AG09319 (cell line): ENCODE measurements at regions not wholly inside any gene's neighbourhood (a gene's known extent, or its start where the extent isn't known, plus 50 kb on each side); places are given as distances from the start of the nearest gene placed in this dataset.
"Not testable (repeated sequence)": the region's sequence is repeated elsewhere in the genome, so short reads cannot be mapped to it uniquely, and the experiment has no call there.

Experiments
- DNase-seq: peaks from one replicate; pipeline ENCODE4 v3.0.0-alpha.2; 2010; ENCODE audit warnings: low read depth; ENCODE audit errors: extremely low read depth
- TF ChIP-seq, protein P1 (sequence below): IDR thresholded peaks from 2 replicates; pipeline ENCODE4 v1.5.1; 2011; ENCODE audit warnings: low read depth, mild to moderate bottlenecking, inconsistent platforms, low read length, moderate library complexity

DNA sequence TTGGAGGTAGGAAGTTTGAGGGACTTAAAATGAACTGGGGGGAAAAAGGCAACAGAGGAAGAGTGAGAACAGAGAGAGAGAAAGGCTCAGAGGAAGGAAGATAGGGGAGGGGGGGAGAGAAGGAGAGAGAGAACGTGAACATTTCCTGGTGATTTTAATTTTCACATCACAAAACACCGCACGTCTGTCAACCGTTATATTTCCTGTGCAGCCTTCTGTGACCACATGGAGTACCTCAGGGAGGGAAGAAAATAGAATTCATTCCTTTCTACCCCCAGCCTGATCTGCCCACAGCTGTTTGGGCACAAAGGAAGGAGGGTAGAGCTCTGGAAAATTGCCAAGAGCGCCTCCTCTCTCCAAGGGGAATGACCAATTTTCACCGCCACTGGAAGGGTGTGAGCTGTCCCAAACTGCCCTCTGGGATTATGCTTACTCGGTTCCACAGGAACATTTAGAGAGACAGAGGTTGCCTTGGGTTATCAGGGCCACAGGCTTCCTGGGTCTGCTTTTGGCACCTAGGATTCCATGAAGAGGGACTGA is 135.7 kb upstream of the MAMLD1 start:
- TF ChIP-seq, protein P1, sequence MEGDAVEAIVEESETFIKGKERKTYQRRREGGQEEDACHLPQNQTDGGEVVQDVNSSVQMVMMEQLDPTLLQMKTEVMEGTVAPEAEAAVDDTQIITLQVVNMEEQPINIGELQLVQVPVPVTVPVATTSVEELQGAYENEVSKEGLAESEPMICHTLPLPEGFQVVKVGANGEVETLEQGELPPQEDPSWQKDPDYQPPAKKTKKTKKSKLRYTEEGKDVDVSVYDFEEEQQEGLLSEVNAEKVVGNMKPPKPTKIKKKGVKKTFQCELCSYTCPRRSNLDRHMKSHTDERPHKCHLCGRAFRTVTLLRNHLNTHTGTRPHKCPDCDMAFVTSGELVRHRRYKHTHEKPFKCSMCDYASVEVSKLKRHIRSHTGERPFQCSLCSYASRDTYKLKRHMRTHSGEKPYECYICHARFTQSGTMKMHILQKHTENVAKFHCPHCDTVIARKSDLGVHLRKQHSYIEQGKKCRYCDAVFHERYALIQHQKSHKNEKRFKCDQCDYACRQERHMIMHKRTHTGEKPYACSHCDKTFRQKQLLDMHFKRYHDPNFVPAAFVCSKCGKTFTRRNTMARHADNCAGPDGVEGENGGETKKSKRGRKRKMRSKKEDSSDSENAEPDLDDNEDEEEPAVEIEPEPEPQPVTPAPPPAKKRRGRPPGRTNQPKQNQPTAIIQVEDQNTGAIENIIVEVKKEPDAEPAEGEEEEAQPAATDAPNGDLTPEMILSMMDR = no peak
- DNase-seq = no peak

DNA sequence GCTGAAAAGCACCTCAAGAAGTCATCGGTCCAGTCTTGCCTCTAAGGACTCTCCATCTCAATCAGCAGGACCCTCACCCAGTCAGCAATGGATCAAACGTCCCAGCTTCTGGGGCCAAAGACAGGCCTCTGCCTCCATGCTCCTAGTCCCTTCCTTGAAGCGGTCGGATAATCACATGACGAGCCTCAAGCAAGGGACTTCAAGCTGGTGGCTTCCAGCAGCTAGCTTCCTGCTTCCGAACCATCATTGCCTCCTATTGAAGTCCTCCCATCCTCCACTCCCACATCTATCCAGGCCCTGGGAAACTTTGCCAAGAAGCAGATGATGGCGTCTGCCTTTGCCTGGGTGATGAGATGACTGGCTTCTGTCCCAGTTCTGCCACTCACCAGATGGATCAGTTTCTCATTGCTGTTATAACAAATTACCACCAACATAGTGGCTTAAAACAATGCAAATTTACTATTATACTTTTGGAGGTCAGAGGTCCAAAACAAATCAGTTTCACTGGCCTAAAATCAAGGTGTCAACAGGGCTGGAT is 135.2 kb upstream of the MAMLD1 start:
- TF ChIP-seq, protein P1 = no peak
- no peak for DNase-seq

DNA sequence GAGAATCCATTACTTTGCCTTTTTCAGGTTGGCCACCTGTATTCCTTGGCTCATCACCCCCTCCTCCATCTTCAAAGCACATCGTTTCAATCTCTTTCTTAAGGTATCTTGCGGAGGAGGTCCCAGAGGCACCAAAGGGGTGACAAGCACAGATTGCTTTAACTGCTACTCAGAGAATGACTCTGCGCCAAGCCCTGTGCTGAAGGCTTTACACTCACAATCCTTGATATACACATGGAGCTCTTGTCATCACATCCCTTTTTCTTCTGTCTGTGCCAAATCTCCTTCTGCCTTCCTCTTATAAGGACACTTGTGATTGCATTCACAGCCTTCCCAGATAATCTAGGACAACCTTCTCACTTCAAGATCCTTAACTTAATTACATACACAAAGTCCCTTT is 134.7 kb upstream of the MAMLD1 start:
- TF ChIP-seq, protein P1 = no peak
- no peak for DNase-seq

DNA sequence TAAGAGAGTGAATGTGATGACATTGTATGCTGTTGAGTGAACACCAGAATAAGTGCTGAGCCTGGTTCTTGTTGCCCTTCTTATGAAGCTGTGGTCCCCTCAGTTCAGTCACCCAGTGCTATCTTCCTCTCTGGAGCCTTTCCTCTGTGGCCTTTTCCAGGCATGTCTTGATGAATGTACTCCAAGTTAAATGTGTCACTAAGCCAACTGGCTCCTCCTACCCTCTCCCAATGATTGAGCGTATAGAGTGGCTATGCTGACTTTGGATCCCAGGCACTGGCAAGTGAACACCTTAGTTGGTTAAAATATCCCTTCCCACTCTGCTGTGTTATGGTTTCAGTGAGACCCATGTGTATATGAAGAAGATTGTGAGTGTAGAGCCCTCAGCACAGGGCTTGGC is 134.1 kb upstream of the MAMLD1 start:
- TF ChIP-seq, protein P1 = no peak

DNA sequence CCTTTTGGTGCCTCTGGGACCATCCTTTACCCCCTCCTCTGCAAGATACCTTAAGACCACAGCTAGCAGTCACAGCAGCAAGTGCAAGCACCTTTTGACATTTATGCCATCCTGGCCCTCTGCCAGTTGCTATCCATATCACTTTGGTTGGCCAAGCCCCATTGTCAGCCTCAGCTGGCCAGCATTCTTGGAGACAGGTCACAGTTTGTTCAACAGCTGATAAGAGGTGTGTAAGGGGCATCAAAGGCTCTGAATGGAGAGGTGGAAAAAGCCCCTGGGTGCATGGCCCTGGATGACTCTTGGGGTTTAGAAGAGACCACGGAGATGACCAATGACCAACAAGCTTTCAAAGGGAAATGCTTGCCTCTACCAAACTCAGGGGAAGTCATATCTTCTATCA is 133.6 kb upstream of the MAMLD1 start:
- no peak for DNase-seq
- TF ChIP-seq, protein P1 = no peak

More for the DNA sequence above, 134.1 kb upstream of the MAMLD1 start:
- DNase-seq = no peak

DNA sequence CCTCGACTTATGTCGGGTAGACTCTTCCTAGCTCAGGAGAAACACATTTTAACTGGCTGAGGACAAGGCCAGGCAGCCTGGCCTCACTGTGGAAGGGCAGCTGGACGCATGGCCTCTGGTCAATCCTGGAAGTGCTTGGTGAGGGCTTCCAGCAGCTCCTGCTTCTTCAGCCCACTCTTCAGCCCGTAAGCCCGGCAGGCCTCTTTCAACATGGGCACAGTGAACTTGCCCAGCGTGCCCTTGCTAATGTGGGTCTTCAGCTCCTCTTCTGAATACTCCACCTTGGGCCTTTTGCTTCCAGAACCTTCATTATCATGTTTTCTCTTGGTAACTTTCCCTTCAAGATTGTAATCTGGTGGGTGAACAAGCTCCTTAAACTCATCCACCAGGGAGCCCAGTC is 132.2 kb upstream of the MAMLD1 start:
- DNase-seq = not testable (repeated sequence)

DNA sequence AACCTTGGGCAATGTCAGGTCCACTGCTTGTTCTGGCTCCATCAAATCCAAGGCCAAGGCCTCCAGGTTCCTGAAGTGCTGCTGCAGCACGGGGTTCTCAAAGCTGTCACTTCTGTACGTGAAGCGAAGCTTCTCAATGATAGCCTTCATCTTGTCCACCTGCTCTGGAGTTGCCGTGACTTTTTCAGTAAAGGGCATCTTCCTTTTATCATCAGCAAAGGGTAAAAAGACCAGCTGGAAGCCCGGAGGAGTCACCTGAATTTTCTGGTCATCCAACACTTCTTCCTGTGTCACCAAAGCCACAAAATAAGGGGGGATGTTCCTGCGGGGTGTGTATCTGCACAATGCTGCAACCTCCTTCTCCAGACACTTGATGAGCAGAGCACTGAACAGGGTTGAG is 131.7 kb upstream of the MAMLD1 start:
- DNase-seq = not testable (repeated sequence)

DNA sequence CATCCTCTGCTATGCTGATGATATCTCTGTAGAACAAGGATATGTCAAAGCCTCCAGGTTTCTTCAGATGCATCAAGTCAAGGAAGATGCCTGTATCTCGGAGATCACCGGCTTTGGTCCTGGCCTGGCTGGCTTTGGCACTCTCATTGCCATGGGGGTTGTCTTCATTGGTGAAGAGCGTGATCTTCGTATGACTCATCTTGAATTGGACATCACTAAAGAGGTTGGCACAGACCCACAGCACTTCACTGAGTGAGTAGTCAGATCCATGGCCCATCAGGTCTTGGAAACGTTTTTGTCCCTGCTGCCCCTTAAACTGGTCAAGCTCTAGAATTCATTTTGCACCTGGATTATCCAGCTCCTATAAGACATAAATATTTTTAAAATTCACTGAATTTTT is 130.9 kb upstream of the MAMLD1 start:
- DNase-seq = not testable (repeated sequence)

DNA sequence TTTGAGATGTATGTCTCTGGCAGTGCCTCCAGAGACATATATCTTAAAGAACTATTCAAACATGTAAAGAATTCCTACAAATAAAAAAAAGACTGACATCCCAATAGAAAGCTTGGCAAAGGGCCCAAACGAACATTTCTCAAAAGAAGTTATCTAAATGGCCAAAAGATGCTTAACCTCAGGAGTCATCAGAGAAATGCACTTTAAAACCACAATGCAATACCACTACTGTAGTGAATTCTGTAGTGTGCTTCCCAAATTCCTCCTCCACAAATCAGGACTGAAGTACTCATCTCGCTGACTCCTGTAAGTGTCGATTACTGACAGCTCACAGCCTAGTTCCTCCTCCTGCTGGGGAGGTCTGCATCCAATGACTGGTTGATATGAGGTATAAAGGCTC is 129.0 kb upstream of the MAMLD1 start:
- no peak for DNase-seq
- TF ChIP-seq, protein P1 = no peak
